DMS153 (cell line): ENCODE measurements at regions not wholly inside any gene's neighbourhood (a gene's known extent, or its start where the extent isn't known, plus 50 kb on each side); places are given as distances from the start of the nearest gene placed in this dataset.

Source experiments
- DNase-seq: peaks from one replicate; lab custom pipeline; 2025; lab: John Stamatoyannopoulos, UW

DNA sequence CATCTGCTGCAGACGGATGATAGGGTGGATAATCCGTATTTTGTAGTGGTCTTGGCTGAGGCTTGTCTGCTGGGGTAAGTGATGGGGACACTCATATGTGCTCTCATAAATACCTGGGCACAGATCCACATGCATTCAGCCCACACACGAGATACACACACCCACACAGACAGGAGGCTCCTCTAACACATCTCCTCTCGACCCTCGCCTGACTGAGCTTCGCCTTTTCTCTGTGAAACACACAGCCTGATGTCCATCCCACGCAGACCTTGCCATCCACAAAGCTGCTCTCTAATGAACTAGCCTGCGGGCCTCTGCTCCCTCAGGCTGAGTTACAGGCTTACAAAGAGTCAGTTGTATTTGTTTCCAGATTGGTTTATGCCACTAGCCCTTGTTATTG, 96.3 kb upstream of the CSF3R start:
- DNase-seq: no peak

DNA sequence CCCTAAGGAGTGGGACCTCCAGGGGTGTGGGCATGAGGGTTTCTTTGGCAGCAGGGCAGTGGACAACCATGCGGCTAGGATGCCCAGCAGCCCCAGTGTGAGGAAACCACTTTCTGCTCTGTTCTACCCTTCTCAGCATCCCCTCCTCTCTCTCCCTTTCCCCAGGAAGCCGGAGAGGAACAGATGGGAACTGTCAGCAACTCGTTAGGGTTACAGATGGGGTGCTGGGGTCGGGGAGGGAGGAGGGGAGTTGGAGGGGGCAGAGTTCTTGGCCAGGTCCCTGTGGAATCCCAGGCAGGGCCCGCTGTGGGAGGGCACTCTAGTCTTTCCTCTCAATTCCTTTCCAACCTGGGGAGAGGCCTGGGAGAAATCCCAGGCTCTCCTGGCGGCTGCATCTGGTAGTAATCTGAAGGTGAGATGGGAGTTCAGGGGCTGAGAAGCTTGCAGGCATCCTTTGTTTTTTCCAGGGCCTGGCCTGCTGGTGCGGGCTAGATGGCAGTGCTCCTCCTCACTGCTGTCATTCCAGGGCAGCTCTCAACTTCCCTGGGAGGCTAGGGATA, 93.9 kb upstream of the CSF3R start:
- DNase-seq: no peak

DNA sequence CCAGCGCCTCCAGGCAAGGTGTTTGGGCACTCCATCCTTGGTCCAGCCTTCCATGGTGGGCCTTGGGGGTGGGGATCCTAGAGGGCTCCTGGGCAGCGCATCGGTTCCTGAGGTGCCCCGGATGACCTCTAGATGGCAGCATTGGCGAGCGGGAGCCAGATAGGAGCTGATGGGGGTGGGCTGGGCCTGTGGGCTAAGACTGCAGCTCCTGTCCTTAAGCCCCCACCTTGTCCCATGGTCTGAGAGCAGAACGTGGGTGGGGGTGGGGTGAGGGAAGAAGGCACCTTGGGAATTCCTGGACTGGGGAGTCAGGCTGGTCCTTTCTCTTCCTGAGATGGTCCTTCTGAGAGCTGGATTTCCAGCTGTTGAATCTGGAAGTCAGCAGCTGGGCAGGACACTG, 93.4 kb upstream of the CSF3R start:
- peak; percentile 36 for DNase-seq

DNA sequence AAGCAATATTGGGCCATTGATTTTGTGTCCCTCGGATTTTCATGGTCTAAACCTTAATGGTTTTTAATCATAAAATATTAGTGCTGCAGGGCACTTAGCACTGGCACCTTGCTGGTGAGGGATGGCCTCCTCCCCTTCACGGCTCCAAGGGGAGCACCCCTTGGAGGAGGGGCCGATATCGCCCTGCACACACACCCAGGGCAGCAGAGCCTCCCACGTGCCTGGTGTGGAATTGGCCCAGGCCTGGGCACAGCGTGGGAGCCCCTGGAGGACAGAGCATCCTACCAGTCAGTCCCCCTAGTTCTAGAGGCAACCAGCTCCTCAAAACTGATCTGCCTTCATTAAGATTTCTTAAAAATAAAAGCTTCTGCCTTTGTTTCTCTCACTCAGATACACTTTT, 90.7 kb upstream of the CSF3R start:
- no peak for DNase-seq

DNA sequence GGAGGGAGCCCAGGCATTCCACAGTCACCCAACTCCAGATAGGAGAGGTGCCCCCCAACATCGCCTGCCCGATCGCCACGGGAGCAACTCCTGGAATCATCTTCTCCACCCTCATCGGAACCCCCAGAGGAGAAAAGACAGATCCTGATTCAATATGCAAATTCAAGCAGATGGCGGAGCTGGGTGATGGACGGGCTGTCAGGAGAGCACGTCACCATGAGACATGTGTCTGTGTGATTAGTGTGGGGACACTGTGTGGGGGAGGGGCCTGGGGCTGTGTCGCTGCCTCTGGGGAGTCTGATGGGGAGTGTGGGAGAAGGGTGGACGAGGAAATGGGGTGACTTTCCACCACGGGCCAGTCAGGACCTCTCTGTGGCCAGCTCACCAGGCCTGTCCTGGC, 90.2 kb upstream of the CSF3R start:
- DNase-seq: peak; percentile 26

DNA sequence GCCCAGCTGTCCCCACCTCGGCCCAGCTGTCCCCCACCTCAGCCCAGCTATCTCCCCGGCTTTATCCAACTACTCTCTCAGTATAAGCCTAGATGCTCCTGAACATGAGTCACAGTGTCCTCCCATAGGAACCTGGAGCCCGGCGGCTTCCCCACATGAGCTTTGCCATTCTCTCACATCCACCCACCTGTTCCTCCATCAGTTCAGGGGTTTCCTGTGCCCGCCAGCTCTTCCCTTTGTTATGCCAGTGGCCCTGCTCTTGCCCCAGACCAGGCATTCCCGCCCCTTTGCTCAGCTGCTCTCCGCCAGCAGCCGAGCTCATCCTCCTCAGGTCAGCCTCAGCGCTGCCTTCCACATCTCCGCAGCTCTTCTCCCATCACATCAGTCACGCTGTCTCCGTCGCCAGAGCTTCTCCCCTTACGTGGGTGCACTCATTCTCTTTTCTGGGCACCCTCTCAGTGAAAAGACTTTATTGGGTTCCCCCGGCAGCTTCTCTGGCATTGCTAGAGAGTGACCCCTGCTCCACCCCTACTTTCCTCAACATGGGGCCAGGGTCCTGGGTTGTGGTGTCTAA, 89.5 kb upstream of the CSF3R start:
- DNase-seq: no peak

DNA sequence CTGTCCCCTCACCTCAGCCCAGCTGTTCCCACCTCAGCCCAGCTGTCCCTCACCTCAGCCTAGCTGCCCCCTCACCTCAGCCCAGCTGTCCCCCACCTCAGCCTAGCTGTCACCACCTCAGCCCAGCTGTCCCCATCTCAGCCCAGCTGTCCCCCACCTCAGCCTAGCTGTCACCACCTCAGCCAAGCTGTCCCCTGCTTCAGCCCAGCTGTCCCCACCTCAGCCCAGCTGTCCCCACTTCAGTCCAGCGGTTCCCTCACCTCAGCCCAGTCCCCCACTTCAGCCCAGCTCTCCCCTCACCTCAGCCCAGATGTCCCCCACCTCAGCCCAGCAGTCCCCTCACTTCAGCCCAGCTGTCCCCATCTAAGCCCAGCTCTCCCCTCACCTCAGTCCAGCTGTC, 88.4 kb upstream of the CSF3R start:
- DNase-seq: no peak

DNA sequence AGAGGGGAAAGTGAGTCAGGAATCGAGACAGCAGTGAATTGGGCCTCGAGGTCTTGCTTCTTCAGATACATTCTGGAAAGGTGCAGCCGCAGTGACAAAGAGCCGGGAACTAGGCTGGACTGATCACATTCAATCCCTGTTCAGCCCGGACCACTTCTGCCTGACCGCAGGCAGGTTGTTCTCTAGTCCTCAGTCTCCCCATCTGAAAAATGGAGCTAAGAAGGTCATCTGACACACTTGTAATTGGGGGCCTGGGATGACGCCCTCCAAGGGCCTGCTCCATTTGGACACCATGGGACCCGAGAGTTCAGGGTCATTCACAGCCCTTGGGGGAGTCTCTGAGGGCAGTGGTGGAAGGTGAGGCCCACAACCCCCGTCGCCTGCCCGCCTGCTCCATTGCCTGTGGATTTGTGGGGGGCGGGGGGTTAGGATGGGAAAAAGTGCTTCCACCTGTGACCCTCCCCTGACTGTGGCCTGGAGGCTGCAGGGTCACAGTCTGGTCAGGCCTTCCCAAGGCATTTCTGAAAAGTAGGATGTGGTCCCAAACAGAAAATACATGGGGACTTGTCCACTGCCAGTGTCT, 87.9 kb upstream of the CSF3R start:
- DNase-seq: no peak

DNA sequence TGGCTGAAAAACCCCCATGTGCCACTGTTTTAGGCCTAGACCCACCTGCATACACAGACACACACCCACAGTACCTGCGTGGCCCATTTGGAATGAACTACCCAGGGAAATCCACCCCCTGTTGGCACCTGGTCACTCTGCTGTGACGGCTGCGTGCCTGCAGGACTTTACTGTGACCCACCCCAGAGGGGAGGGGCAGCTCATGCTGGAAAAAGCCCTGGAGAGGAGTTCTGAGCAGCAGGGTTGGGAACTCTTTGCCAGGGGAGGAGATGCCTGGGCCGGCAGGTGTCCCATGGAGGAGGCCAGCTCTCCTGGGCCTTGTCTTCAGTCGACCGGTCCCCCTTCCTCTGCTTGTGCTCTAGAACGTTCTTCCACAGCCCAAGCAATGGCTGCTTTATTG, 87.3 kb upstream of the CSF3R start:
- no peak for DNase-seq

DNA sequence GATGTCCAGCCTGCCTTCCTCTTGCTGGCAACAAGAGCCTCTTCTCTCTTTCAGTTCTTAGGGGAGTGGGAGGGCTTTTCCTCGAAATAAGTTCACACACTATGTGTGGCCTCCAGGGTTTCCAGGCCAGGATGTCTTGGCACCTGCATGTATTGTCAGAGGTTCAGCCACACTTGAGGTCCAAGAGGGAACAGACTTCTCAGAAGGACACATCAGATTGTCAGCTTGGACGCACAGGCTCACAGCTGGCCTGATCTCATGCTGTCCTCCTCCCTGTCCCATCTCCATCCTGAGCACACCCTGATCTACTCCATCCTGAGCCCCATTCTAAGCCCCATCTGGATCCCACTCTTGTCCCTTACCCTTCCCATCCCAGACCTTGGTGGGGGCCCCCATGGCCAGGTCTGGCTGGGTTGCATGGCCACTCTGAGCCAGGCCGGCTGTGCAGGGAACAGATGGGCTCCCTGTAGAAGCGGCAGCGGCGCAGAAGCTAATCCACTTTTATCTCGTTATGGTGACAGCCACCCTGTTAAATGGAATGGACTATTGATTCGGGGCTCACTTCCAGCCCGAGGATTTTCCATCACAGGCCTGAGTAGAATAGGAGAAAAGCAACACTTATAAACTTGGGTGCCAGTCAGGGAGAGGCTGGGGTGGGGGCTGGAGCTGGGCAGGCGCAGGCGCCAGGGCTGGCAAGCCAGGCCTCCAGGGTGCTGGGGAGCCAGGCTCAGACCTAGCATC, 85.1 kb upstream of the CSF3R start:
- no peak for DNase-seq

DNA sequence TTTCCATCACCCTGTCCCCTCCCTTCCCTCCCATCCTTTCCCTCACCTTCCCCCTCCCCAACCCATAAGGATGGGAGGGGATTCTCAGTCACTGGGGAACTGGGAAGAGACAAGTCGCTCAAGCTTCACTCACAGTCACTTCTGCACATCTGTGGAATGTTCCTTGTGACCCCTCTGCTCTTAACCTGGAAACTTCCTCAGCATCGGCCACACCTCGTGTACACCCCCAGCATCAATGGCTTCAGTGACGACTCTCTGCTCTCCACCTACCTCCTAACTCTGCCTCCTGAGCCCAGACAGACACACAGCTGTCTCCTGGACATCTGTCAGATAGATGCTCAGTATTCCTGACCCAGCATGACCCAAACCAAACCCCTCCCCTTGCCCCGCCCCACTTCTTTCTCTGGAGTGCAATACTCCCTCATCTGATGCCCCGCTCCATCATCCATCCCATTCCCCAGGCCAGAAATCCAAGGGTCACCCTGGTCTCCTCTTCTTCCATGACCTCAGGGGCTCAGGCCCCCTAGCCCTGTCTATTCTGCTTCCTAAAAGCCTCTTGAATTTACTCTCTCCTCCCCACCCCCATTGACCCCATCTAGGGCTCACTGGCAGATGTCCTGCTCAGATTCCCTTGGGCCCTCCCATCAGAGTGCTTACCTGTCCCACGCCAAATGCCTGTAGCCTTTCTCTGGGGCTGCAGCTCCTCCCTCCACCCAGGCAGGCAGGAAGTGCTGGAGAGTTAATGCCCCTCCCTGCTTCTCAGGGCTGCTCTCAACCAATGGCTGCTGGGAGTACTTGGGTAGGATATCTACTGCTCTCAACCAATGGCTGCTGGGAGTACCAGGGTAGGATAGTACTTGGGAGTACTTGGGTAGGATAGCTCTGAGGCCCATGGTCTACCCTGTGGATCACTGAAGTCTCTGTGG, 83.1 kb upstream of the CSF3R start:
- DNase-seq: no peak

DNA sequence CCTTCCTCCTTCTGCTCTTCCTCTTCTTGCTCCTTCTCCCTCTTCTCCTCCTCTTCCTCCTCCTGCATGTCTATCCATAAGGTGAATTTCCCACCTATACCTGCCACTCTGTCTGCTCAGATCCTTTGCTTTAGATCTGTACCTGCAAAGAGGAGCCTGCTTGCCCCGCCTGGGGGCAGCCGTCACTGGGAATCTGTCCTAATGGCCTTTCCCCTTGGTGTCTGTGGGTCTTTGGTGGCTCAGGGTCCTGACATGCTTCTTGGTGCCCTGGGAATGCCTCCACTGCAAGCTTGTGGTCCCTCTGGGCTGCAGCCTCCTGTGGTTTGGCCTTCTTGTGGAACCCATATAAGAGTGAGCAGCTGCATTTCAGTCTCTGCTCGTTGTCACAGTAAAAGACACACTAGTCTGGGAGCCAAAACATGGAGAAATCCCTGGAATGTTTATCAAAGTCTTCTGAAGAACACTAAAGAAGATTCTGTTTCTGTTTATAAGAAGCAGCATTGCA, 79.5 kb upstream of the CSF3R start:
- no peak for DNase-seq

DNA sequence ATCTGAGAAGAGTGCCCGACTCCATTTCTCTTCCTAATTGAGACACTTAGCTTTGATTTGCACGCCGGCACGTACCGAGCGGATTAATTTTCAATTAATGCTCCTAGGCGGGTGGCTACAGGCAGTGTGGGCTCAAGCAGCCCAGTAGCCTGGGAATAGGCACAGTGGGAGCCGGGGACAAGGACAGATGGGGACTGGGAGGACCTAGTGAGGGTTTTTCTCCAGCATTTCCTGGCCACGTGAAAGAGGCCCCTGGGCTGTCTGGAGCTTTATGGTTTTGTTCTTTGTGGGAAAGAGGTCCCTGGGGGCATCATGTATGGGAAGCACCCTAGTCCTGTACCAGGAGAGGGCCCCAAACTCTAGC, 78.6 kb upstream of the CSF3R start:
- DNase-seq: no peak

DNA sequence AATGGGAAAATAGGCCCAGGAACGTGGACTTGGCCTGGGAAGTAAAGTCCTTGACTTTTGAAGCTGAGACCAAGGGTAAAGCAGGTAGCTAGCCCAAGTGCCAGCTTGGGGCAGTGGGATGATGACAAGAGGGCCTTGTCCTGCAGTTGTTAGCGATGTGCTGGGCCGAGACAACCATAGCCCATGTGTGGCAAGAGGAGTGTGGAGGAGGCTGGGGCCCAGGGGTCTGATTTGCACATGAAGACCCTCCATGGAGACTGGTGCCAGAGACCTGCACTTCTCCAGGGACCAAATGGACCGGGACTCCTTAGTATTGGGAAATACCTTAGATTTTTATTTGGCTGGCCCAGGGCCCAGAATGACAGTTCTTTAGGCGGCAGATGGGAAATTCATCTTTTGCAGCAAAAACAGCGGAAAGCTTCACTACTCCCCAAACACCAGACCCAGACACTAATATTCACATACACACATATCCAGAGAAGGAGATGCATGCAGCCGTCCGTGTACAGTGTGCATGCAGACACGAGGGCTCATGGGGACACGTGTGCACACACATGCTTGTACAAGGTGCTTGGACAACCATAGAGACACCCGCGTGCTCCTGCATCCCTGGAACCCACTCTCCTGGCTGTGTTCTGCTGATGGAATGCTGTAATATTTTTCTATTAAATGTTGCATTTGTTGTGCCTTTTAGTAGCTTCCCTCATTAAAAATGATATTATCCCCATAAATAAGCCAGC, 78.1 kb upstream of the CSF3R start:
- DNase-seq: no peak

DNA sequence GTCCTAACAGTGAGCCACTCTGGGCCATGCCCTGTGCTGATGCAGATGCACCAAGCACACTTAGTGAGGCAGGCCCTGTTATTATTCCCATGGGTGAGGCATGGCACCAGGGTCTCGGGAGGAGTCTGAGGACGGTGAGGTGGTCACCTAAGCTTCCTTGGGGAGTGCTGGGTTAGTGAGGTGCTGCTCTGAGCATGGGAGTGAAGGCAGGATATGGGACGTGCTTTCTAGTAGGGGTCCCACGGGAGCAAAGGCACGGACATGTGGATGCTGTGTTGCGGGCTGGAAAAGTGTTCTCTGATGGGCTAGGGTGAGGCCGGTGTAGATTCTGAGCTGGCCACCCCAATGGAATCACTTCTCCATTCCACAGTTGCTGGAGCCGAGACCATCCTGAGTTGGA, 77.5 kb upstream of the CSF3R start:
- DNase-seq: no peak

DNA sequence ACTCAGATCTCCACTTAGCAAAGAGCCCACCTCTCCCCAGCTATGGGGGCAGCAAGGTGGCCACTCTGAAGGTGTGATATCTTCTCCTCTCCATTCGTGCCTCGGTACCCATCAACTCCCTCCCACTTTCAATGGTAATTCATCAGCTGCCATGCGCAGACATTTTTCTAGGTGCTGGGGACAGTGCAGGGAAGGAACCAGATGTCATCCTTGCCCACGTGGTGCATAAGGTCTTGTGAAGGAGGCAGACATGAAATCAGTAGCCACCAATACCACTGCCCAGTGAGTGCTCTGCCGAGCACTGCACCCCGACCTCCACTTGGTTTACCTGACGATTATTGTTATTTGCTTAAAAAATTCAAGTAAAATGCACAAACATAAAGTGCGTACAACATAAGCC, 76.3 kb upstream of the CSF3R start:
- no peak for DNase-seq

DNA sequence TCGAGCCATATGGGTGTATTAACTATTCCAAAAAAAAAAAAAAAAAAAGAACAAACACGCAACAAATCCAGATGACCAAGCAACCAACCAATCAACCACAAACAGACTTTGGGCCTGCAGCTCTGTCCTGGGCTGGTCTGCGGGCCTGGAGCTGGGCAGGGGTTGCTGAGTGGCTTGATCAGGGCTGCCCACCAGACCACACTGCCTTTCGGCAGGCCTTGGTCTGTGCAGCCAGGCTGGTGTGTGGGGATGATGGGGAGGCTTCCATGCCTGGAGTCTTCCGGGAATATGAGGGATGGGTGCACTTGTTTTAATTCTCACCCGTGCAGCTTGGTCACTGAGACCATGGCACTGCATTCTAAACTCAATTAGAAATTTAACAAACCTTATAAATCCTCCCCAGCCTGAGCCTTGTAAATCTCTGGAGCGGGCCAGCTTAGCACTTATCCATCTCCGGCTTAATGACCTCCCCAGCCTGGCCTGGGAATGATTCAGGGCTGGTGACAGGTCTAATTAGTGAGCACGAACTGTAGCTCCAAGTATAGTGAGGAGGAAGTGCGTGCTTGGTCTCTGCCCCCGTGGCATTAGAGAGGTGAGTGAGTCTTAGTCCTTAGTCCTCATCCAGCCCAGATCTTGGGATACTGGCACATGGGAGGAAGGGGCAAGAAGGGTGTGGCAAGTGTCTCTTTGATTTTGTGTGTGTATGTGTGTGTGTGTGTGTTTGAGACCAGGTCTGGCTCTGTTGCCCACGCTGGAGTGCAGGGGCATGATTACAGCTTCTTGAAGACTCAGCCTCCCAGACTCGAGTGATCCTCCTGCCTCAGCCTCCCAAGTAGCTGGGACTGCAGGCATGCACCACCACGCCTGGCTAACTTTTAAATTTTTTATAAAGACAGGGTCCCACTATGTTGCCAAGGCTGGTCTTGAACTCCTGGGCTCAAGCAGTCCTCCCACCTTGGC, 74.6 kb upstream of the CSF3R start:
- no peak for DNase-seq

DNA sequence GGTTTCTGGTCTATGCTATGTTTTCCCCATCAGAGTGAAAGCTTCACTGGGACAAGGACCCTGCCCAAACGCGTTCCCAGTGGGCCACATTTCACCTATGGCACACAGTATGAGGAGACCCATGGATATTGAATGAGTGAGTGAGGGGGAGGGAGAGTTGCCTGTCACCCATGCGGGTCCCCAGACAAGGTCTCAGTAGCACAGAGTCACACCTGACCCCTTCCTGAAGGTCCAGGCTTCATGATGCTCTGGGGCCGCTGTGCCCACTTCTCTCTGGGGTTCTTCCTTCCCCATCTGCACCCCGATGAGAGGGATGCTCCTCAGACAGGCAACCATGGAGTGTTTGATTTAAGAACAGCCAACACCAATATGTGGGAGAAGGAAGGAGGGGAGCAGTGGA, 72.3 kb upstream of the CSF3R start:
- no peak for DNase-seq

DNA sequence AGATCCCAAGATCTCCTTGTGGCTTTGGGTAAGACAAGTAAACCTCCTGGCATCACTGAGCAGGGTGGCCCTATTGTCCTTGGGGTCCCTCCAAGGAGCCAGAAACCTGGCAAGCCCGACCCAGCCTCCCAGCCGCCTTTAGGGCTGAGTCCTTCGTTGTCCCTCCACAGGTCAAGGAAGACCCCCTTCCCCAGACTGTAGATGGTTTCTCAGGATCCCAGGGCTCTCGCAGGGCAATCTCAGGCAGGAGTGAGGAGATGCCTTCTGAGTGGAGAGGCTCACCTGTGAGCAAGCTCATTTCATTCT, 71.6 kb upstream of the CSF3R start:
- no peak for DNase-seq

DNA sequence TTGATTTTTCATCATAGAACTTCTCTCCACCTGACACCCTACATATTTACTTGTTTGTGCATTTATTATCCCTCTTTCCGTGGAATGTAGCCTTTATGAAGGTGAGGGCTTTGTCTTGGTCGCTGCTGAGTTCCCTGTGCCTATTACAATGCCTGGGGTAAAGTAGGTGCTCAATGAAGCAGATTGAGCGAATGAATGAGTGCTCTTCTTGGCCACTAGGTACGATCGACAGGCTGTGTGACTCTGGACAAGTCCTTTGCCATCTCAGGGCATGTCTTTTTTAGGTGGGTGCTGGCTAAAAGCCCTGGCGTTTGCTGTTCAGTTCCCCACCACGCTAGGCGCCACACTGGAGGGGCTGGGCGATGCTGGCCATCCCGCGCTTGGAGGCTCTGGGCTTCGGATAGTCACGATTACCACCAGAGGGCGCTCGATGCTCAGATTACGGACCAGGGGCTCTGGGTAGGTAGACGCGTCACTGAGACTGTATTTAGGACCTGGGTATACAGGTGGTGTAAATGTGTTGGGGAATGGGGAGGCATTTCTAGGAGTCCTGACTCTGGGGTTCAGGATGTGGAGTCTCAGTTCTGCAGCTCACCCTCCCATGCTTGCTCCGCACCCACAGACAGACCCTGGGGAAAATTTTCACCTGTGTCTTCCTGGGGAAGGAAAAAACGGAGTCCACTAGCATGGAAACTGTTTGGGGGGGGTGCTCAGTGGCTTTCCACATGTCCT, 71.0 kb upstream of the CSF3R start:
- DNase-seq: peak; percentile 77
